Breast epithelium (tissue), 4 donors: ENCODE measurements at regions not wholly inside any gene's neighbourhood (a gene's known extent, or its start where the extent isn't known, plus 50 kb on each side); places are given as distances from the start of the nearest gene placed in this dataset.

ENCODE experiments used
- DNase-seq, 2 donors: peaks; one replicate each; pipeline ENCODE4 v3.0.0-alpha.2; 2019; ENCODE audit warnings: low spot score in 2 of 2
- H3K27ac ChIP-seq, 2 donors: fragments of 200-600 bp; sonication (generic) in 1 of 2; one replicate each; pipeline ENCODE4 v1.5.1; 2016 to 2019; ENCODE audit warnings: mild to moderate bottlenecking in 1 of 2
- H3K27me3 ChIP-seq, 2 donors: fragments of 200-600 bp; sonication (generic) in 1 of 2; one replicate each; pipeline versions ENCODE4 v1.5.1 to v1.6.0; 2017 to 2019; ENCODE audit warnings: control low read depth in 1 of 2, mild to moderate bottlenecking in 1 of 2
- H3K36me3 ChIP-seq: fragments of 200-600 bp; one replicate; pipeline ENCODE4 v1.5.1; 2019
- H3K4me1 ChIP-seq, 2 donors: fragments of 200-600 bp; sonication (generic); one replicate each; pipeline ENCODE4 v1.5.1; 2016 to 2019; ENCODE audit warnings: control low read depth in 1 of 2
- H3K4me3 ChIP-seq, 3 donors: fragments of 200-600 bp; sonication (generic); 1 replicate in 2 of 3; 2 replicates in 1 of 3; pipeline ENCODE4 v1.5.1; 2016 to 2019; ENCODE audit warnings: mild to moderate bottlenecking in 3 of 3, moderate library complexity in 2 of 3
- H3K9me3 ChIP-seq, 2 donors: fragments of 200-600 bp; sonication (generic) in 1 of 2; one replicate each; pipeline ENCODE4 v1.5.1; 2016 to 2019; ENCODE audit warnings: control low read depth in 1 of 2
- POLR2A ChIP-seq: fragments of 450-650 bp; IDR thresholded peaks from one replicate; pipeline ENCODE4 v1.6.1; 2016; ENCODE audit warnings: antibody characterized with exemption, mild to moderate bottlenecking, moderate library complexity
- POLR2AphosphoS5 ChIP-seq, 3 donors: sonication (generic); formaldehyde crosslinking; IDR thresholded peaks; one replicate each; pipeline ENCODE4 v1.6.1; 2017; ENCODE audit warnings: antibody characterized with exemption in 3 of 3
- intact Hi-C: fragments of 100-400 bp; cut with DNase I; formaldehyde crosslinking; loops from one replicate; pipeline ENCODE4 v1.15.1; 2023; ENCODE audit warnings: low total_unique reads
- TF ChIP-seq, protein P1 (sequence below), 3 donors: fragments of 450-650 bp; IDR thresholded peaks; one replicate each; pipeline ENCODE4 v1.5.1; 2016 to 2017; ENCODE audit warnings: antibody characterized with exemption in 3 of 3, mild to moderate bottlenecking in 3 of 3, moderate library complexity in 3 of 3

DNA sequence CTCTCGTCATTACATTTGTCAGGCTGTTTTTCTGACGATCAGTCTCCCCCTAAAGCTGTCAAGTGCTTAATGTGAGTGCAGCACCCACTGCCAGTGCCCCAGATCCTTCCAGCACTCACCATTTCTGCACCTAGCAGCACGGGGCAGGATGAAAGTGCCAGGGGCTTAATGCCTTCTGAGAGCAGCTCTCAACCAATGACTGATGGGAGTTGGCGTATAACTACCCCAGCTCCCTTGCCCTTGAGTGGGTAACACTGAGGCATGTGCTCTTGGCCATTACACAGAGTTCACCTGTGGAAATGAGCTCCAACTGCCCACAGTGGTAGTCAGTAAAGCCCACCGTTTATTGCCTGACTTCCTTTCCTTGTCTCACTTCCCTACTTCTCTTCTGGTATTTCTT, 226.2 kb upstream of the BCOR start:
- peaks cover 0 to 39% of the 10 kb centered on the region in 2 donors for H3K27me3 ChIP-seq
- H3K4me1 ChIP-seq, result no peaks in the 10 kb centered on the region
- H3K36me3 ChIP-seq, result no peaks in the 10 kb centered on the region
- H3K9me3 ChIP-seq, result peaks cover 18 to 28% of the 10 kb centered on the region in 2 donors
- intact Hi-C loops, result no loop called here
- H3K4me3 ChIP-seq, result no peak overlapping the region
- no peak overlapping the region for H3K27ac ChIP-seq
- DNase-seq, result no peak
- TF ChIP-seq POLR2AphosphoS5 (IDR thresholded peaks at IDR 0.05) (no peak), POLR2A (no peak)
- TF ChIP-seq, protein P1, sequence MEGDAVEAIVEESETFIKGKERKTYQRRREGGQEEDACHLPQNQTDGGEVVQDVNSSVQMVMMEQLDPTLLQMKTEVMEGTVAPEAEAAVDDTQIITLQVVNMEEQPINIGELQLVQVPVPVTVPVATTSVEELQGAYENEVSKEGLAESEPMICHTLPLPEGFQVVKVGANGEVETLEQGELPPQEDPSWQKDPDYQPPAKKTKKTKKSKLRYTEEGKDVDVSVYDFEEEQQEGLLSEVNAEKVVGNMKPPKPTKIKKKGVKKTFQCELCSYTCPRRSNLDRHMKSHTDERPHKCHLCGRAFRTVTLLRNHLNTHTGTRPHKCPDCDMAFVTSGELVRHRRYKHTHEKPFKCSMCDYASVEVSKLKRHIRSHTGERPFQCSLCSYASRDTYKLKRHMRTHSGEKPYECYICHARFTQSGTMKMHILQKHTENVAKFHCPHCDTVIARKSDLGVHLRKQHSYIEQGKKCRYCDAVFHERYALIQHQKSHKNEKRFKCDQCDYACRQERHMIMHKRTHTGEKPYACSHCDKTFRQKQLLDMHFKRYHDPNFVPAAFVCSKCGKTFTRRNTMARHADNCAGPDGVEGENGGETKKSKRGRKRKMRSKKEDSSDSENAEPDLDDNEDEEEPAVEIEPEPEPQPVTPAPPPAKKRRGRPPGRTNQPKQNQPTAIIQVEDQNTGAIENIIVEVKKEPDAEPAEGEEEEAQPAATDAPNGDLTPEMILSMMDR (IDR thresholded peaks at IDR 0.05), result no peak

DNA sequence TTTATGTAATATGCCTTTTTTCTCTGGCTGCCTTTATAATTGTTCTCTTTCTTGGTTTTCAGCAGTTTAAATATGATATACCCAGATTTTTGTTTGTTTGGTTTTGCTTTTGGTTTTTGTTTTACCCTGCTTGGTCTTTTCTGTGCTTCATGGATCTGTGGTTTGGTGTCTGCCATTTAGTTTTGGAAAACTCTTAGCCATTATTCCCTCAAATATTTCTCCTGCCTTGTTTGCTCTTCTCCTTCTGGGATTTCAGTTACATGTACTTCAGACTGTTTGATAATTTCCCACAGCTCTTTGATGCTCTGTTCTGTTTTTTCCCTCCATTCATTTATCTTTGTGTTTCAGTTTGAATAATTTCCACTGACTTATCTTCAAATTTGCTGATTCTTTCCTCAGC, 223.1 kb upstream of the BCOR start:
- no peak overlapping the region for H3K4me3 ChIP-seq
- H3K36me3 ChIP-seq, result no peaks in the 10 kb centered on the region
- DNase-seq, result no peak
- no peak overlapping the region for H3K27ac ChIP-seq
- no peaks in the 10 kb centered on the region for H3K4me1 ChIP-seq
- intact Hi-C loops, result no loop called here
- TF ChIP-seq POLR2AphosphoS5 (IDR thresholded peaks at IDR 0.05) (no peak), POLR2A (no peak)
- TF ChIP-seq, protein P1 (IDR thresholded peaks at IDR 0.05), result no peak
- peaks cover 0 to 19% of the 10 kb centered on the region in 2 donors for H3K27me3 ChIP-seq
- H3K9me3 ChIP-seq, result peaks cover 23 to 54% of the 10 kb centered on the region in 2 donors

DNA sequence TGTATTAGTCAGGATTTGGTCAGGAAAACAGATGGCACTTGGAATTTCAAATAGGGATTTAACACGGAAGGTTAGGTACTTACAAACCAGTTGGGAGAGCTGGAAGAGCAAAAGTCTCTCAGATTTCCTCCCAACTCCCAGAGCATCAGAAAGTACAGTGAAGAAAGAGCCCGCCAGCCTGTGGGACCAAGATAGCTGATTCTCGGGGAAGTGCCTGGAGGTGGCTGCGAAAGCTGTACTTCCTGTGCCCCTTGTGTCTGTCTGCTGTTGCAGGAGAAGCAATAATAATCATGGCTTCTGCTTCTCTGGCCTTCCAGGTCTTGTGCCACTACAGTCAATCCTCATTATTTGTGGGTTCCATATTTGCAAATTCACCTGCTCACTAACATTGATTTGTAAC, 221.0 kb upstream of the BCOR start:
- Histone ChIP-seq H3K4me3 (no peak overlapping the region), H3K9me3 (peaks cover 31 to 67% of the 10 kb centered on the region in 2 donors), H3K27ac (no peak overlapping the region), H3K36me3 (no peaks in the 10 kb centered on the region), H3K27me3 (peaks cover 0 to 19% of the 10 kb centered on the region in 2 donors), H3K4me1 (no peaks in the 10 kb centered on the region)
- intact Hi-C loops, result no loop called here
- DNase-seq, result no peak
- TF ChIP-seq POLR2AphosphoS5 (IDR thresholded peaks at IDR 0.05) (no peak), POLR2A (no peak)
- TF ChIP-seq, protein P1 (IDR thresholded peaks at IDR 0.05), result no peak

DNA sequence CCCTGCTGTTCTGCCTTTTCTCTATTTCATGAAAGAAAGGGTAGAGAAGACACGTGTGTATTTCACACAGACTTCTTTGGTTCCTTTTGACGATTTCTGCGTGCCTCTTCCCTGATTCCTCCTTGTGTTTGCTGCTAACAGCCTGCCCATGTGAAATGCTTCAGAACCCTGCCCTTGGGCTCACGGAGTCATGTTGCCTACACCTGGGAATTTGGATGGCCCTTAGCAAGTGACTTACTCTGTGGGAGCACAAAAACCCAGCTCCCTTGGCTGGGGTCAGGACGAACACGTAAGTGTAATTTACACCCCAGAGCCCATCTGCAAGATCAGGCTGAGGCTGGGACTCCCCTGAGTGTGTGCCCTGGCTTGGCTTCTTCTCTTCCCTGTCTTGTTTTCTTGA, 220.3 kb upstream of the BCOR start:
- H3K27ac ChIP-seq, result no peak overlapping the region
- TF ChIP-seq, protein P1 (IDR thresholded peaks at IDR 0.05), result no peak
- TF ChIP-seq POLR2AphosphoS5 (IDR thresholded peaks at IDR 0.05) (no peak), POLR2A (no peak)
- no peak overlapping the region for H3K4me3 ChIP-seq
- intact Hi-C loops, result no loop called here
- peaks cover 31 to 67% of the 10 kb centered on the region in 2 donors for H3K9me3 ChIP-seq
- H3K27me3 ChIP-seq, result peaks cover 0 to 19% of the 10 kb centered on the region in 2 donors
- no peaks in the 10 kb centered on the region for H3K36me3 ChIP-seq
- no peak for DNase-seq
- no peaks in the 10 kb centered on the region for H3K4me1 ChIP-seq

DNA sequence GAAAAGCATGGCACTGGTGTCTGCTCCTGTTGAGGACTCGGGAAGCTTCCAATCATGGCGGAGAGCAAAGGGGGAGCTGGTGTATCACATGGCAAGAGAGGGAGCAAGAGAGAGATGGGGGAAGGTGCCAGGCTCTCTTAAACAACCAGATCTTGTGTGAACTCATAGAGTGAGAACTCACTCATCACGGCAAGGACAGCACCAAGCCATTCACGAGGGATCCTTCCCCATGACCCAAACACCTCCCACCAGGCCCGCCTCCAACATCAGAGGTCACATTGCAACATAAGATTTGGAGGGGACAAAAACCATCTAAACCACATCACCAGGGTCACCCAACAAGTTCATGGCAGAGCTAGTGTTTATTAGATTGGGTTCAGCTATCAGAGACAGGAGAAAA, 218.7 kb upstream of the BCOR start:
- H3K27me3 ChIP-seq, result peaks cover 0 to 30% of the 10 kb centered on the region in 2 donors
- H3K4me1 ChIP-seq, result no peaks in the 10 kb centered on the region
- intact Hi-C loops, result no loop called here
- TF ChIP-seq, protein P1 (IDR thresholded peaks at IDR 0.05), result no peak
- no peak for TF ChIP-seq POLR2AphosphoS5 (IDR thresholded peaks at IDR 0.05)
- no peak for TF ChIP-seq POLR2A
- peaks cover 25 to 57% of the 10 kb centered on the region in 2 donors for H3K9me3 ChIP-seq
- H3K27ac ChIP-seq, result no peak overlapping the region
- DNase-seq, result no peak
- no peaks in the 10 kb centered on the region for H3K36me3 ChIP-seq
- no peak overlapping the region for H3K4me3 ChIP-seq
